Embryonic facial prominence (tissue), 1 donor: ENCODE measurements at regions not wholly inside any gene's neighbourhood (a gene's known extent, or its start where the extent isn't known, plus 50 kb on each side); places are given as distances from the start of the nearest gene placed in this dataset.

Experiments used
- DNase-seq: peaks from one replicate; pipeline ENCODE4 v3.0.0-alpha.2; 2016; ENCODE audit errors: extremely low spot score

DNA sequence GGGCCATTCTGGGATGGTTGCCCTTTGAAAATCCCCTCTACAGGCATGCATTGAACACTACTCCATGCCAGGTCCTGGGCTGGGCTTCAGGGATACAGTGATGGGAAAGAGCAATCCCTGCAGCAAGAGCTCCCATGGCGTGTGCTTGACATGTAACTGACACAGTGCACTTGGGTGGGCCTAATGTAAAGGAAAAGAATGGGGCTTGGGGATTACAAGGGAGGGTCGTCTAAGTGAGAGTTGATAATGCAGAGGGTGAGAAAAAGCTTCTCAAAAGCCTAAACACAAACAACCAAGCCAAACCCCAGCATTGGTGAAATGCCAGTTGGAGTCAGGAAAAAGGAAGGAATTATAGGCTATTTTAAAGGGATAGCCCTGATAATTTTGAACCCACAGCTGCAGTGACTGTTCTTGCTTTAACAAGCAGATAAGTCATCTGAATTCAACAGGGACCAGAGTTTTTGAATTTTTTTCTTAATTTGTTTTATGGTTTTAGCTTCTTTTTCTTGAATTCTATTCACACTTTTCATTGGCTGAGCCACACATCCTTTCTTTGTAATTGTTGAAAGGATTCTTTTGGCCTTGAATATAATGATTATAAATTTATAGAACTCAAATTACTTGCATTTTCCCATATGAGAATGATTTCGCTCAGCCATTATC, 308.7 kb downstream of the LPIN1 start:
- no peak for DNase-seq

DNA sequence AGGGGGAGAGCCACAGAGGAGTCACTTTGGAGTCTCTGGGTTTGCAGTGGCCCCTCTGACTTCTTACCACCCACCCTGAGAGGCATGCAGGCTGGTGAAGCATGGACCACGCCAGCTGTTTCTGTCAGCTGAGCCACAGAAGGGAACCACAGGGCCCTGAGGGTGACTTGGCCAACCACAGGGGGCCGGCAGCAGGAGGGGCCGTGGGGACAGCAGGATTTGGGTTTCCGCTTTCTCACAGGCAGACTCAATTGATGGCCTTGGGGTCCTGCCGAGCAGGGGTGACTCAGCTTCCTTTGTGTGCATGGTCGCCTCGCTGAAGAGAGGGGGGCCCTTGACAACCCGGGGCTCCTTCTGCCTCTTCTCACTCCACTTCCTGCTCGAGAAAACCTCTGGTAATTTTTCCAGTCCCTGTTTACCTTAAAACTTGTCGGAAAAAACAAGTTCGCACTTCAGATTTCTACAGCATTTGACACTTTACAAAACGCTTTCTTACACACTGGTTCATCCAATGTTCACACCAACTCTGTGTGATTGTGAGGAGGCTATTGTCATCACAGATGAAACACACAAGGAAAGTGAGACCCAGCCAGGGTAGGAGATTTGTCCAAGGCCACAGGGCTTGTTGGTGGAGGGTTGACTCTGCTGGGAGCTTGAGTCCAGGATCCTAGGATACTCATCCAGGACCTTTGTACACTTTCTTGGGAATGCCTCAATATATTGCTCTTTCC, 311.2 kb downstream of the LPIN1 start:
- no peak for DNase-seq

DNA sequence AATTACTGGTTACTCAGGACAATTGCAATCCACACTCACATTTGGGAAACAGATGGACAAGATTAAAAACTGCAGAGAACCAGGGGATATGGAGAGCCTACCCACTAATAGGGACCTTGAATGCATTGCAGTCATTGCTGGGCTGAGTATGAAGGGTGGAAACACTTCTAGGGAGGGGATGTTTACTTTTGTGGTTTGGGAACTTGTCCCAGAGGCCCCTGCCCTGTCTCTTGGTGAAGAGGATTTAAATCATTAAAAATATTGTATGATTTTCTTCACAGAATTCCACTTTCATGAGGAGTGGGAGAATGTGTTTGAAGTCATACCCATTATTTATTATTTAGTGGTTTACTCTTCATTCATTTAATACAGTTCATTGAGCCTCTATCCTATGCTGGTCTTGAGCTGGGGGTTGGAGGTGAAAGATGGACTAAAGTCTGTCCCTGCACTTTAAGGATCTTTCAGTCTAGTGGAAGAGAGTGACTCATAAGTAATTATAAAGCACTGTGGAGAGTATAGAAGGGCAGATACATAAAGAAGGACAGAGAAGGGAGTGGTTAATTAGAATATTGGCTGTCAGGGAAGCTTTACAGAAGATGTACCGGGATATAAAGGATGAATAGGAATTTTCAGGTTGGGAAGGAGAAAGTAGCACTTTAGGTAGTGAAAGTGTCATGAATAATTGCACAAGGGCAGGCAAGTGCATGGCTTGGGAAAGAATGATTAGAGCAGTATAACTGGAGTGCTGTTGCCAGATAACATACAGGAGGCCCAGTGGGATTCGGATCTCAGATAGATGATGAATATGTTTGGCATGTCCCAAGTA, 313.4 kb downstream of the LPIN1 start:
- no peak for DNase-seq

DNA sequence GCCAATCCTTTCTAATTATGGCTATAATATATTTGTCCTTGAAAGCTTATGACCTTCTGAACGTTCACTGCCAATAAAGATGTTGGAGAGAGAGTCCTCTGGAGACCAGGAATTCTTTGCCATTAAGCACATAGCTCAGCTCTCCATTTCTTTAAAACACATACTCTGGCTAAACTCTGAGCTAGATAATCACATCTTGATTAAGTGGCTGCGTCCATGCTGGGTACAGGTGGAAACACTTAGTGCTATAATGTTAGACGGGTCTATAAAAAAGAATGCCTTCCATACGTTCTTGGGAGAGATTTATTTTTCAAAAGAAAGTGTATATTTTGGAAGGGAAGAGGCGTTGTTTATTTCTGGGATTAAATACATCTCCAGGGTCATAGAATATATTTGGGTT, 314.5 kb downstream of the LPIN1 start:
- DNase-seq: no peak

DNA sequence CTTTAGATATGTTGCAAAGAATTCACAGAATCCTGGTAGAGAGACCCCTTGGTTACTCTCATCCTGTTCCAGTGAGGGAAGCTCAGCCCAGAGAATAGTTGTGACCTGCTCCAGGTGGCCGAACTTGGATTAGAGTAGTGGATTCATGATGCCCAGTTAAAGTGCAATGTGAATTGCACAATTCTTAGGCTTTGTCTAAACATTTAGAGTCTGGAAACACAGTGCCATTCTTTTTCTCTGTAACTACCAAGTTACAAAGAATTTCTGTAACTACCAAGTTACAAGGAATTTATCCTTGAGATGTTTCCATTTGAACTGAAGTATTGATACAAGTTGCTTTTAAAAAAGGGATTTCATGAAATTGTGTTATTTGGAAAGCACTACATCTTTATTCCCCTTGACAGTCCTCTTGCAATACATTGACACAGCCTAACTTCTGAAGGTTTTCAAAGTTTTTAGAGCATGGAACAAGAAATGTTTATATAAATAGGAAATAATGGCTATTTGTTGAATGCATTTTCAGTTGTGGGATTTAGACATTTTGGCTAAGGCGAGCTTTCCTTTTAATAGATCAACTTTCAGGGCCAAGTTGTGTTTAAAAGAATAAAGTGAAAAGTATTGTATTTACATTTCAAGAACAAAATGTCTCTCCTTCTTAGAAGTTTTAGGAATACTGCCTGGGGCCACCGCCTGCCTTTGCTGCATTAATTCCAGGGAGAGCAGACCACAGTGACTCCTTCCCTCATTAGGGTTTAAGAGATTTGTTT, 315.0 kb downstream of the LPIN1 start:
- DNase-seq: no peak

DNA sequence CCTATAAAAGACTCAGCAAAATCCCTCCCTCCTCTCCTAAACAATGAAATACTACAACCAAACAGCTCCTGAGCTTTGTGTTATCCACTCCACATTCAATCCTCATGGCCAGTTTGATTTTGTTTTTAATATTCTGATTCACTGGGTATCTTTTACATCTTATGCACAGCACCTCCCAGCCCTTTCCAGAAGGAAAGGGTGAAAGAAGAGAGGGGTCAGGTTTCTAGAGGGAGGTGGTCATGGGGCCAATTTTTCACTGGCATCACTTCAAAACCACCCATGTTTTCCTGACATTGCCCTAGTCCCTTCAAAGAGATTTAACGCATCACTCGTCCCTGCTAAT, 315.6 kb downstream of the LPIN1 start:
- DNase-seq: no peak

DNA sequence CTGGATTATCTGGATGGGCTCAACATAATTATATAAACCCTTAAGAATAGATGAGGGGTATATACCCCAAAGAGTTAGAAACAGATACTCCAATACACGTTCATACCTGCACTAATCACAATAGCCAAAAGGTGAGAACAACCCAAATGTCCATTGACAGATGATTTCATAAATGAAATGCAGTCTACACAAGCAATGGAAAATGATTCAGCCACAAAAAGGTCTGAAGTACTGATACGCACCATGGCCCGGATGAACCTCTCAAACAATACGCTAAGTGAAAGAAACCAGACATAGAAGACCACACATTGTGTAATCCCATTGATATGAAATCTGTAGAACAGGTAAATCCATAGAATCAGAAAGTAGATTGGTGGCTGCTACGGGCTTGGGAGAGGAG, 316.8 kb downstream of the LPIN1 start:
- DNase-seq: no peak

DNA sequence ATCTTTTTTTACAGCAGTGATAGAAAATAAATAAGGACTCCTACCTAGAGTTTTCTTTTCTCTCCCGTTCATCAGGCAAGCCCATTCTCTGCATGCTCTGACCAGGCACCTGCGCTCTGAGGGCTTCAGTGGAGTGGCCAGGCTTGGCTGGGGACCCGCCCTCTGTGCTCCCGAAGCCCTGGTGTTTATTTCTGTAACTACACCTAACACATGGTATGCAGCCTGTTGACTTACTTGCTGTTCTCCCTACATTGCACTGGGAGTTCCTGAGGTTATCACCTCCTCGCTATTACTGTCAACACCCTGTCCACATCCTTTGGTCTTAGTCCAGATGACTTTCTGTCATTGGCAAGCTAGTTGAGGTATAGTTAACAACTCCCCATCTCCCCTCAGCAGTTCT, 317.7 kb downstream of the LPIN1 start:
- no peak for DNase-seq

DNA sequence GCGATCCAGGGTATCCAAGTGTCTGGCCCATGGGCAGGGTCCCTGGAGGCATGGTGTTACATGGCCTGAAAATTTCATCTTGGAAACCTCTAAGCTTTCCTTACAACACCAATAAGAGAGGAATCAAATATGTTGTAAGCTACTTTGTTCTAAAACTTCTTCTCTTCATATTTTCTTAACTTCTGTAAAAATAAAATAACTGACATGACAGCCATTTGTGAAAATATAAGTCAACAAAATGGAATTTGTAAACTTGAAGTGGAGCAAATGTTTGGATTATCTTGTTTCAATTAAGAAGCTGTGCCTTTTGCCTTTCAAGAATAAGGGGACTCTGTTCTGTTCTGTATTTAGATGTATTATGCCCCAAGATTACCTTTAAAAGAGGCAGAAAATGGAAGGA, 319.7 kb downstream of the LPIN1 start:
- no peak for DNase-seq

DNA sequence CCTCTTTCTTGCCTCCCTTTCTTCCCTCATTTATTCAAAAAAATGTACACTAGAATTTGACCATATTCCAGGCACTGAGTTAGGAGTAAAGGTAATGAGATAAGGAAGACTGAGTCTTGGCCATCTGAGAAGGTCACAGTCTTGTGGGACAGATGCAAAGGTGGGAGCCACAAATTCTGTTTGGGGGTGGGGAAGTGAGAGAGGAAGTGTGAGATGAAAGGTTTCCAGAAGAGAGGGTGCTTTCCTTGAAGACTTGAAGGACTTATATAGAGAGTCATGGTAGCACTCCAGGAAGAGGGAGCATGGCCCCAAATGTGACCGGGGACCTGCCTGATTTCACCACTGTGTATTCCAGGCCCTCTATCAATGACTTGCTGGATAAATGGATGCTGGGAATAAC, 320.6 kb downstream of the LPIN1 start:
- no peak for DNase-seq

DNA sequence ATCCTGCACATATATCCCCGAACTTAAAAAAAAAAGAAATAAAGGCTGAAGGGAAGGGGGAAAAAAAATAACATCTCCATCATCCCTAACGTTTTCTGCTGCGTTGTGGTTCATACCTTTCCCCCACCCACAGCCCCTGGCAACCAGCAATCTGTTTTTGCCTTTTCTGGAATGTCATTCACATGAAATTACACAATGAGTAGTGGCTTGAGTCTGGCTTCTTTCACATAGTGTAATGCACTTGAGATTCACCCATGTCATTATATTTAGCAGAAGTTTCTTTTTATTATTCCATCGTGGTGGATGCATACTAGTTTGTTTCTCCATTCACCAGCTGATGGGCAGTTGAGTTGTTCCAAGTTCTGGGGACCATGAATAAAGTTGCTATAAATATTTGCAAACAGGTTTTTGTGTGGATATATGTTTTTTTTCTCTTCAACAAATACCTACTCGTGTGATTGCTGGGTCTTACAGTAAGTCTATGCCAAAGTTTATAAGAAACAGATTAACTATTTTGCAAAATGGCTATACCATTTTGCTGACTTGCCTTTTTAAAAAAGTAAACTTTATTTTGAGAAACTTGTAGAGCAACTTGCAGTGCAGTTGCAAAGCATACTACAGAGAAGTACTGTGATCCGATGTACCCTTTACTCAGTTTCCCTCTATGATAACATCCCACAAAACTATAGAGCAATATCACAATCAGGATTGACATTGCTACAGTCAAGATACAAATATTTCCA, 322.5 kb downstream of the LPIN1 start:
- no peak for DNase-seq

DNA sequence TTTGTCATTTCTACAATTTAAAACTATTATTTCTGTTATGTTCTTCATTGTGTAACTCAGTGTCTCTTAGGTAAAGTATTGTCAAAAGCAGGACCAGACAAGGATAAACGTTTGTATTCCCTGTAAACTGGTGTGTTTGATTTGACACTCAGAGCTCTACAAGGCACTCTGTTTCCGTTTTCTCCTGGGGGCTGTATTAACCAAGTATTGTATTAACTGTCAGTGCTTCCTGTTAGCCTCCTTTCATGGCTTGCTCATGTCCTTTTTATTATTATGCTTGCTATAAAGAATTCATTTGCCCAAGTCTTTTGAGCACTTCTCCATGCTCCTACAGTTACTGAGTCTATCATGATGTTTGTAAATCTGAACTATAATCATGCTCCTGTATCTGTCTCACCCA, 323.7 kb downstream of the LPIN1 start:
- no peak for DNase-seq

DNA sequence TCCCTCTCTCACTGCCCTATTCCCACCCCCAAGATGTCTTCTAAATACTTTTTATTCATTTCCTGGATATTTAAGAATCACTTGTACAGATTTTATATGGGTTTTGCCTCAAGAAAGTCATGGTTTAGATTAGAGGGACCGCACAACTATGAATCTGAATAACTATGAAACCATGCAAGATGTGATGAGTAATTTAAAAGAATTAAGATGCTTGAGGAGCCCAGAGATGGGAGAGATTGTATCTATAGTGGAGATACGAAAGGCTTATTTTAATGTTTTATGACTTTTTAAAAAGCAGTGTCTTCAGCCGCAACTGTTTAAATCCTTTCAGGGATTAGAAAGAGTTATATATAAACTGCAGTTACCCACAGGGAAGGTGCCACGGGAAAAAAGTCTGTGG, 324.1 kb downstream of the LPIN1 start:
- DNase-seq: no peak

DNA sequence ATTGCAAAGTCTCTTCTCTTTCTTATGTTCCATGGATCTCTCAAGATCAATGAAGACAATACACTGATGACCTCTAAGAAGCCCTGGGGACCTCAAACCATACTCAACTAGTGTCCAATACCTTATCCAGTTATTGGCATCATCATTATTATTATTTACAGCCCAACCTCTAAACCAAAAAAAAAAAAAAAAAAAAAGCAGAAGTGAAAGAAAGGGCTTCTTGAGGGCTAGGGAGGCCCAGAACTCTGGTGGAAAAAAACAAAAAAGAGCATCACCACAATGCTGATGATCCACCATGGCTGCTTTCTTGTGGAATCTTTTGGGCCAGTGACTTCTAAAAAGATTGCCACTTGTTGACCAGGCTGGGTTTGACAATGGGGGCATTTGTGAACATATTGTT, 324.9 kb downstream of the LPIN1 start:
- no peak for DNase-seq

DNA sequence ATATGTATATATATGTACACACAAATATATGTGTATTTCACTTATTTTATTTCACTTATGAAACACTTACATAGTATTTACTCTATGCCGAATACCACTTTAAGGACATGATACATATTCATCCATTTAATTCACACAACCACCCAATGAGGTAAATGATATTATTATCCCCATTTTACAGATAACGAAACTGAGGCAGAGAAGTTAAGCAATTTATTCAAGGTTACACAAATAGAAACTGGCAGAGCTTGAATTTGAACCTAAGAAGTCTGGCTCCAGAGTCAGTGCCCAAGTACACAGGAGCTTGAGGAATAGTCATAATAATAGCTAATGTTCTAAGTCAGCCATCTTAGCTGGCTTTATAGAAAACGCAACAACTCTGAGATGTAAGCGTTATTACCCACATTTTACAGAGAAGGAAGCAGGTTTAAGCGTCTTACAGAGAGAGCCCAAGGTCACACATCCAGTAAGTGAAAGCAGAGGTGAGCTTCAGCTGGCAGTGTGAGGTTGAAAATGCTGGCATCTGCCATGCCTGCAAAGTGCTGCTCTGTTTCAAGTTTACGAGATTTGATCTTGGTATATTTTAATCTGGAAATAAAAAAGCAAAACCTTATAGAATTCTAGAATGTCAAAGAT, 326.9 kb downstream of the LPIN1 start:
- DNase-seq: no peak

DNA sequence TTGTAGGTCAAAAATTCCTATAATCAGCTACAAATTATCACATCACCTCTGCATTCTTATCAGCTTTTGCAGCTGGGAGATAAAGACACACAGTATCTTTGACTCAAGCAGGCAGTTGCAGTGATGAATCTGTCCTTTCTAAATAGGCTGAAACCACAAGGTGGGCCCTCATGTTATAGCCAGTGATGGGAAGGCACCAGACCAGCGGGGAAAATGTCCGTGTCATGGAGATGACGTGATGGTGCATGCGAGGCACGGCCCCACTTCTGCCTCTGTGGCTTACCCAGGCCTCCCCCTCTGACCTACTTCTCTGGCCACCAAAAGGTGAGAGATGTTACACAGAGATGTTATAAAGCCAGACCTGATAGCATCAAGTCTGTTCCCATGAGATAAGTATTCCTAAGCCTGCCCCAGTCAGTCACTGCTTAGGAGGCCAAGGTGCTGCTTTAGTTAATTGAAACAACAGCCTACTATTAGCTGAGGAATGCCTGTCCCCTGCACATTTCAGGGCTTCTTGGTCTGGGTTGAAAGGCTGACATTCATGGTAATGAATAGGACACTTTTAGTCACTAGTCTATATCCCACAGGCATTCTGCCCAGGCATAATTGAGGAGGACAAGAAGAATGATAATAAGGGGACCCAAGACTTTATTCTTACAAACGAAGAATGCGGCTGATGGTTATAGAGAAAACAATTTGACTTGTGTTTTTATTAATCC, 327.9 kb downstream of the LPIN1 start:
- no peak for DNase-seq

DNA sequence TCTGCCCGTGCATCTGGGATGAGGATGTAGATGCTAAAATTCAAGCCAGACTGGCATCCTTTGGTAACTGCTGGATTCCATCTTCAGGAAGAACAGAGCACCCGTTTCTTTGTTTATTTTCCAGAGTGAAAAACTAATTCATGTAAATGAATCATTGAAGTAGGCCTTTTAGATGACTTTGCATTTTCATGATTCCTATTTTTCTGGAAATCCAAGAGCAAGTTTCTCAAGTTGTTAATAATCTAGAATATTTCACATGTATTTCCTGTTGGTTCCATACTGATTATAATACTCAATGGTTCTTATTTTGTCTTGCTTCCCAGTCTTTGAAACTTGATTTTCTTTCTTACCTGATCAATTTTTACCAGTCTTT, 328.4 kb downstream of the LPIN1 start:
- no peak for DNase-seq

DNA sequence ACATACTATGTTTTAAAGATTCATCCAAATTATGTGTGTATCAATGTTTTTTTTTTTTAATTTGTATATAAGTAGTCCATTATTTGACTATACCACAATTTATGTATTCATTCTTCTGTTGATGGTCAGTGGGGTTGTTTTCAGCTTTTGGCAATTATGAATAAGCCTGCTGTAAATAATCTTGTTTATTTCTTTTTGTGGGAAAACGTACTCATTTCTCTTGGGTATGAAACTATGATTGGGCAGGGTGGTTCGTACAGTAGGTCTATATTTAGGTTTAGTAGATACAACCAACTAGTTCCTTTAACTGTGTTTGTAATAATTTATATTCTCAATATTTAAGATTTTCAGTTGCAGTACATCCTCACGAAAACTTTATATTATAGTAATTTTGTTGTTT, 329.2 kb downstream of the LPIN1 start:
- DNase-seq: no peak

DNA sequence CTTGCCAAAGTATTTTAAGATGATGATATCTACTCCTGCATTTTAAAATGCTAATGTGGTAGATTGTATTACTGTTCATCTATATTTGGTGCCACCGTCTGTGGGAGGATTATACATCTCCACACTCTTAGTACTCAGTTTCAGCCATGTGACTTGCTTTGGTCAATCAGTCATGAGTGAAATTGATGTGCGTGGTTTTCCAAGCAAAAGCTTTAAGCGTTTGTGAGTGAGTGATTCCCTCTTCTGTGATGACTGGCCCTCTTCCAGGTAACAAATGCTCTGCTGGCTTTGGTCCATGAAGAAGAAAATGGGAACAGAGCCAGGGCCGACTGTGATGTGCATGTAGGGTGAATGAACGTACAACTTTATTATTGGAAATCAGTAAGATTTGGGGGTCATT, 330.4 kb downstream of the LPIN1 start:
- no peak for DNase-seq

DNA sequence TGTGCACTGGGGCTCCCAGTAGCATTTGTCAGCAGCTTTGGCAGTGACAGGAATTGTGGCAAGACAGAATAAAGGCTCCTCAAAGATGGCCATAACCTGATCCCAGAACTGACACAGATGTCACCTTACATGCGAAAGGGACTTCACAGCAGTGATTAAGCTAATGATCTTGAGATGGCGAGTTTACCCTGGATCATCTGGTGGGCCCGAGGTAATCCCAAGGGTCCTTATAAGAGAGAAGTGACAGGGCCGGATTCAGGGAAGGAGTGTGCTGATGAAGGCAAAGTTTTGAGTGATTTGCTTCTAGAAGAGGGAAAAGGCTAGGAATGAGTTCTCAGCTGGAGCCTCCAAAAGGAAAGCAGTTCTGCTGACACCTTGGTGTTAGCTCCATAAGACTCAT, 333.9 kb downstream of the LPIN1 start:
- DNase-seq: no peak
